Fibroblast of mammary gland (primary cell): ENCODE measurements at regions not wholly inside any gene's neighbourhood (a gene's known extent, or its start where the extent isn't known, plus 50 kb on each side); places are given as distances from the start of the nearest gene placed in this dataset.
"Not testable (repeated sequence)": the region's sequence is repeated elsewhere in the genome, so short reads cannot be mapped to it uniquely, and the experiment has no call there.

Experiments
- DNase-seq: peaks from one replicate; pipeline ENCODE4 v3.0.0-alpha.2; 2010; ENCODE audit warnings: low read depth
- H3K4me3 ChIP-seq: 2 replicates; pipeline ENCODE4 v1.5.1; 2011; ENCODE audit warnings: low read depth, mild to moderate bottlenecking, low read length, moderate library complexity; ENCODE audit not compliant: control insufficient read depth
- TF ChIP-seq, protein P1 (sequence below): conservative IDR thresholded peaks from 2 replicates; pipeline ENCODE4 v1.5.1; 2011; ENCODE audit warnings: low read depth, low read length, inconsistent platforms; ENCODE audit not compliant: control insufficient read depth, insufficient read depth

DNA sequence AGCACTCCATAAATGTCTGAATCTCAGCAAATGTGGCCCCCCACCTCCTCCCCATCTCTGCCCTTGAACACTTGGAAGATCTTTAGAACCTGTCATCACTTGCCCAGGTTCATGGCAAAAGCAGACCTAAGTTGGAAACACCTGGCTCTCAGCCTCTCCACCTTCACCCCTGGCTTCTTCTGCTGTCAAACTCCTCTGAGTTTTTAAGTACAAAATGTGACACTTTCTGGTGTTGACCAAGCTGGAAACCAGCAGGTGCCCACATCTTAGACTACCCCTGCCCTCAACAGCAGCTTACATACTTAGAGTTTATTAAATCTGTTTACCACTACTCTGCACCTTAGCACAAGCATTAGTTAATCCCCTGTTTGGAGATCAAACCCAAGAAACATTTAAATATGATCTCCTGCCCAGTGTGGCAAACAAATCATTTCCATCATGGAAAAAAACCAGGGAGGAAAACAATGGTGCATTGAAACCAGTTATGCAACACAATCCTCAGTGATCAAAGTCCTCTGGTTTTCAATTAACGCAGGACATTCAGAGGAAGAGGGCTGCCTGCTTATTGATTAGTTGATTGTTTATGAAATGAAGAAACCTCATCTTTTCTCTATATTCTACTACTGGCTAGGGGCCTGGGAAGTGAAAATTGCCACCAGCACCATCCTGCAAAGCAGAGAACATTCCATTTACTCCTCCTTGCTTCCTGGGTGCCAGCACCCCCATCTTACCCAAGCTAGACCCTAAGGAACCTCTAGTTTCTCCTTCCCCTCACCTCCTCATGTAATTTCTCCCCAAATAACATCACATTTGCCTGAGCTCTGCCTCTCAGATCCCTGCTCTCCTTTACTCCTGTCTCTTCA, 139.4 kb upstream of the RAB4A start:
- TF ChIP-seq, protein P1, sequence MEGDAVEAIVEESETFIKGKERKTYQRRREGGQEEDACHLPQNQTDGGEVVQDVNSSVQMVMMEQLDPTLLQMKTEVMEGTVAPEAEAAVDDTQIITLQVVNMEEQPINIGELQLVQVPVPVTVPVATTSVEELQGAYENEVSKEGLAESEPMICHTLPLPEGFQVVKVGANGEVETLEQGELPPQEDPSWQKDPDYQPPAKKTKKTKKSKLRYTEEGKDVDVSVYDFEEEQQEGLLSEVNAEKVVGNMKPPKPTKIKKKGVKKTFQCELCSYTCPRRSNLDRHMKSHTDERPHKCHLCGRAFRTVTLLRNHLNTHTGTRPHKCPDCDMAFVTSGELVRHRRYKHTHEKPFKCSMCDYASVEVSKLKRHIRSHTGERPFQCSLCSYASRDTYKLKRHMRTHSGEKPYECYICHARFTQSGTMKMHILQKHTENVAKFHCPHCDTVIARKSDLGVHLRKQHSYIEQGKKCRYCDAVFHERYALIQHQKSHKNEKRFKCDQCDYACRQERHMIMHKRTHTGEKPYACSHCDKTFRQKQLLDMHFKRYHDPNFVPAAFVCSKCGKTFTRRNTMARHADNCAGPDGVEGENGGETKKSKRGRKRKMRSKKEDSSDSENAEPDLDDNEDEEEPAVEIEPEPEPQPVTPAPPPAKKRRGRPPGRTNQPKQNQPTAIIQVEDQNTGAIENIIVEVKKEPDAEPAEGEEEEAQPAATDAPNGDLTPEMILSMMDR, result no peak
- no peak overlapping the region for H3K4me3 ChIP-seq
- no peak for DNase-seq

DNA sequence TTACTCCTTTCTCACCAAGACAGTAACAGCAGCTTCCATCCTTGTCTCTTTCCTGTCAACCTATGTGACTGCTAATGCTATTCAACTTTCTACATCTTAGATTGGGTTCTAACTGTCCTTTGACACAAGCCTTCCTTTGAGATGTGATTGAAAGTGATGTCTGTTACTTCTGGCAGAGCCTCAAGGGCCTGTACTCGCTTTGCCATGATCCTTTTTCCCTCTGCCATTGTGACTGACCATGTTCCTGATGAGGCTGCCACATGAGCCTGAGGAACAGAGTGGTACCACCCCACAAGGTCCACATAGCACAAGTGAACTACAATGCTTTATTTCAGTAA, 138.8 kb upstream of the RAB4A start:
- TF ChIP-seq, protein P1, result no peak
- no peak overlapping the region for H3K4me3 ChIP-seq
- DNase-seq, result no peak

DNA sequence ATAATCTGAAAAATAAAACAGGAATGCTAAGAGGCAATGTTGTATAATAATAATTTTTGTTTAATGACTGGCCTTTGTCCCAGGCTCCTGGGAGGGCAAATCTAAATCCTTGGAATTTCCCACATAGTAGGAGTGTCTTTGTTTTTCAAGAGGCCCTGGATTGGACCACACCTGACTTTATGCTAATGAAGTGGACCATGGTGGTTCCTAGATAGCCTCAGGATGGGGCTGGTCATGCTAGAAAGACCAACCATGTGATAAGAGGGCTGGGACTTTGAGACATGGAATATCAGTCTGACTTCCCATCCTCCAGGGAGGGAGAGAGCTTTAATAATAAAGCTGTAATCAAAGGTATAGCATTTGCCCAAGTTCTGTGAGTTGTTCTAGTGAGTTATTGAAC, 138.2 kb upstream of the RAB4A start:
- no peak for DNase-seq
- no peak overlapping the region for H3K4me3 ChIP-seq
- TF ChIP-seq, protein P1, result no peak

DNA sequence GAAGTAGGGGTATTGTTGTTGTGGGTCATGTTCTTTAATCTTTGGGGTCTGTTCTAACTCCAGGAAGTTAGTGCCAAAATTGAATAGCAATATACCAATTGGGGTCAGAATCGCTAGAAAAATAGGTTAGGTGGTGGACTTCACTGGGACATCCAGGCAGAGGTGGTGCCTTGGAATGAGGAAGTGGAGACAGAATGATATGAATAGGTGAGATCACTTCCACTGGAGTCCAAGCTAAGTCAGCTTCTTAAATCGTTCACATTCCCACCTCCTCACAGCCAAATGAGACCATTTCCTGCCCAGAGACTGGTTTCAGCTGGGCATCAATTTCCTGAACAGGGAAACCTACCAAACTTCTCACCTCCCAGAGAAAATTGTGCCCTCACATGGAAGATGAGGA, 137.8 kb upstream of the RAB4A start:
- TF ChIP-seq, protein P1, result no peak
- no peak overlapping the region for H3K4me3 ChIP-seq
- DNase-seq, result no peak

DNA sequence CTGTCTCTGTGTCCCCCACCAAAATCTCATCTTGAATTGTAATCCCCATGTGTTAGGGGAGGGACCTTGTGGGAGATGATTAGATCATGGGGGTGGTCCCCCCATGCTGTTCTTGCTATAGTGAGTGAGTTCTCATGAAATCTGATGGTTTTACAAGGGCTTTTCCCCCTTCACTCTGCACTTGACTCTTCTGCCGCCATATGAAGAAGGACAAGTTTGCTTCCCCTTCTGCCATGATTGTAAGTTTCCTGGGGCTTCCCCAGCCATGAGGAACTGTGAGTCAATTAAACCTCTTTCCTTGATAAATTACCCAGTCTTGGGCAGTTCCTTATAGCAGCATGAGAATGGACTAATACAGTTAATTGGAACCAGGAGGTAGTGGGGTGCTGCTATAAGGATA, 137.1 kb upstream of the RAB4A start:
- no peak overlapping the region for H3K4me3 ChIP-seq
- TF ChIP-seq, protein P1, result no peak
- no peak for DNase-seq

DNA sequence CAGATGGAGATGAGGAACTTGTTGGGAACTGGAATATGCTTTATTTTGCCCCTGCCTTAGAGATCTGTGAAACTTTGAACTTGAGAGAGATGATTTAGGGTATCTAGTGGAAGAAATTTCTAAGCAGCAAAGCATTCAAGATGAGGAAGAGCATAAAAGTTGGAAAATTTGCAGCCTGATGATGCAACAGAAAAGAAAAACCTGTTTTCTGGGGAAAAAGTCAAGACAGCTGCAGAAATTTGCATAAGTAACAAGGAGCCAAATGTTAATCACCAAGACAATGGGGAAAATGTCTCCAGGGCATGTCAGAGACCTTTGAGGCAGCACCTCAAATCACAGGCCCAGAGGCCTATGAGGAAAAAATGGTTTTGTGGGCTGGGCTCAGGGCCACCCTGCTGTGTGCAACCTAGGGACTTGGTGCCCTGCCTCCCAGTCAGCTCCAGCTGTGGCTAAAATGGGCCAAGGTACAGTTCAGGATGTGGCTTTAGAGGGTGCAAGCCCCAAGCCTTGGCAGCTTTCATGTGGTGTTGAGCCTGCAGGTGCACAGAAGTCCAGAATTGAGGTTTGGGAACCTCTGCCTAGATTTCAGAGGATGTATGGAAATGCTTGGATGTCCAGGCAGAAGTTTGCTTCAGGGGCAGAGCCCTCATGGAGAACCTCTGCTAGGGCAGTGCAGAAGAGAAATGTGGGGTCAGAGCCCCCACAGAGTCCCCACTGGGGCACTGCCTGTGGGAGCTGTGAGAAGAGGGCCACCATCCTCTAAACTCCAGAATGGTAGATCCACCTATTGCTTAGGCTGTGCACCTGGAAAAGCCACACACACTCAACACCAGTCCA, 136.3 kb upstream of the RAB4A start:
- not testable (repeated sequence) for DNase-seq, H3K4me3 ChIP-seq

DNA sequence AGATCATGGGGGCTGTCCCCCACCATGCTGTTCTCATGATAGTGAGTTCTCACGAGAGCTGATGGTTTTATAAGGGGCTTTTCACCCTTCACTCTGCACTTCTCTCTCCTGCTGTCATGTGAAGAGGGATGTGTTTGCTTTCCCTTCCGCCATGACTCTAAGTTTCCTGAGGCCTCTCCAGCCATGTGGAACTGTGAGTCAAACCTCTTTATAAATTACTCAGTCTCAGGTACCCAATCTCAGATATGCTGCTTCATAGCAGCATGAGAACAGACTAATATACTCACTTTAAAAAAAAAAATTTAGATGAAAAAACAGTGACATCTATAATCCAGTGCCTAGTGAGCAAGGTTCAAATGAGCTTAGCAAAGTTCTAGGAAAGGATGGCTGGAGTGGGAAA, 135.1 kb upstream of the RAB4A start:
- no peak overlapping the region for H3K4me3 ChIP-seq
- TF ChIP-seq, protein P1, result no peak
- DNase-seq, result no peak
